ENCODE measurements at regions not wholly inside any gene's neighbourhood (a gene's known extent, or its start where the extent isn't known, plus 50 kb on each side); places are given as distances from the start of the nearest gene placed in this dataset.

DNA sequence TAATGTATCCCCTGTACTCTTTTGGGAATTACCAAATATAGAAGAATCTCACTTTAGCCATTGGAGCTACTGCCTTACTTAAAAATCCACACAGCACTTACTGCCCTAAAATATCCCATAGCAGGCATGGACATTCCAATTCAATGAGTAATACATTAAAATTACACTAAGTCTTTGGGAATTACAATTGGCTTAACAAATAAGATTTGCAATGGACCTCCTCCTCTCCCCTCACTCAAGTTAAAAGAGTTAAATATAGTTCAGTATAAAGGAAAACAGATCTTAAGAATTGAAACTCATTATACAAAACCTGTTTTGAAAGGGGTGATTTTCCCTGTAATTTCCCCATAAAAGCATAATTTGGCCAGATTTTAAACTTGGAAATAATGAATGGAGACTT lies 477.1 kb downstream of the SLC16A7 start:
- TF ChIP-seq, protein P1, sequence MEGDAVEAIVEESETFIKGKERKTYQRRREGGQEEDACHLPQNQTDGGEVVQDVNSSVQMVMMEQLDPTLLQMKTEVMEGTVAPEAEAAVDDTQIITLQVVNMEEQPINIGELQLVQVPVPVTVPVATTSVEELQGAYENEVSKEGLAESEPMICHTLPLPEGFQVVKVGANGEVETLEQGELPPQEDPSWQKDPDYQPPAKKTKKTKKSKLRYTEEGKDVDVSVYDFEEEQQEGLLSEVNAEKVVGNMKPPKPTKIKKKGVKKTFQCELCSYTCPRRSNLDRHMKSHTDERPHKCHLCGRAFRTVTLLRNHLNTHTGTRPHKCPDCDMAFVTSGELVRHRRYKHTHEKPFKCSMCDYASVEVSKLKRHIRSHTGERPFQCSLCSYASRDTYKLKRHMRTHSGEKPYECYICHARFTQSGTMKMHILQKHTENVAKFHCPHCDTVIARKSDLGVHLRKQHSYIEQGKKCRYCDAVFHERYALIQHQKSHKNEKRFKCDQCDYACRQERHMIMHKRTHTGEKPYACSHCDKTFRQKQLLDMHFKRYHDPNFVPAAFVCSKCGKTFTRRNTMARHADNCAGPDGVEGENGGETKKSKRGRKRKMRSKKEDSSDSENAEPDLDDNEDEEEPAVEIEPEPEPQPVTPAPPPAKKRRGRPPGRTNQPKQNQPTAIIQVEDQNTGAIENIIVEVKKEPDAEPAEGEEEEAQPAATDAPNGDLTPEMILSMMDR (IDR thresholded peaks at IDR 0.05; ENCODE audit: low read depth, low read length, missing control alignments), result no peak
- no peak overlapping the region for H3K4me3 ChIP-seq (replicated peaks; ENCODE audit: low read depth, low read length)
- peak; percentile 5 for DNase-seq (ENCODE audit: extremely low read depth, low read depth)

DNA sequence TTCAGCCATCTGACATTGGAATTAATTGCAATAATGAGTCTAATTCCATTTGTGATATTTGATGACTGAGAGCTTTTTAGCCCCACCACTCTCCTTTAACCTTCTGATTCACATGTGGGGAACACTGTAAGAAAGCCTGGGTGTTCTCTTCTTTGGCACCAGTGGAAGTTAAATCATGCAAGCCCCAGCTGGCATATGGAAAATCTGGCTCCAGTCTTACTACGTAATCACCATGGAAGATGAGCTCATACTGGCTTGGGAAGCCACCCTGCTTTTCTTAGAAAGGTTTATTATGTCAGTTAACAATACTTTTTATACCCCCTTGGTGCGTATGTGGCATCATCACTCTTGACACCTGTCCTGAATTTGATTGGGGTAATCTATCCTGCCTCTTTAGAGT lies 479.3 kb downstream of the SLC16A7 start:
- TF ChIP-seq, protein P1 (IDR thresholded peaks at IDR 0.05; ENCODE audit: low read depth, low read length, missing control alignments), result no peak
- DNase-seq (ENCODE audit: extremely low read depth, low read depth), result peak; percentile 2

DNA sequence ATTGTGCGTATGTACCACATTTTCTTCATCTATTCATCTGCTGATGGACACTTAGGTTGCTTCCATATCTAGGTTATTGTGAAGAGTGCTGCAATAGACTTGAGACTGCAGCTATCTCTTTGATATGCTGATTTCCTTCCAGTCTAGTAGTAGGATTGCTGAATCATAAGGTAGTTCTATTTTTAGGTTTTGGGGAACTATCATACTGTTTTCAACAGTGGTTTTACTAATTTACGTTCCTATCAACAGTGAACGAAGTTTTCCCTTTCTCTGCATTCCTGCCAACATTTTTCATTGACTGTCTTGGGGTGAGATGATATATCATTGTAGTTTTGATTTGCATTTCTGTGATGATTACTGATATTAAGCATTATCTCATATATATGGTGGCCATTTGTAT lies 482.2 kb downstream of the SLC16A7 start:
- TF ChIP-seq, protein P1 (IDR thresholded peaks at IDR 0.05; ENCODE audit: low read depth, low read length, missing control alignments), result no peak
- no peak overlapping the region for H3K4me3 ChIP-seq (replicated peaks; ENCODE audit: low read depth, low read length)

More for the DNA sequence above, 479.3 kb downstream of the SLC16A7 start:
- no peak overlapping the region for H3K4me3 ChIP-seq (replicated peaks; ENCODE audit: low read depth, low read length)

DNA sequence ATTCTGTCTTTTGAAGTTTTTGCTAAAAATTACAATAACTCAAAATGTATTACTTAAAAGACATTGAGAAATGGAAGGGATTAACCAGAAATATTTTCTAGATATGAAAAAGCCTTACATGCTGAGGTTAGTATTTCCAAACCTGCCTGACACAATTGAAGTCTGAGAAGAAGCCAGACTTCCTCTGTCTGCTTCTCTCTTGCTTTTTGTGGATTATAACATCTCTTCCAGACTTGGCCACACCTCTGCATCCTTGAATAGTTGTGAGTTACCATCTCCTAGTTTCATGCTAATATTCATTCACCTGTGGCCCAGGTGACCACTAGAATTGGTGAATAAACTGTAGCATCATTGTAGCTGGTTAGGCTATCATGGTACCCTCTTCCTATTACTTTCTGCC lies 497.6 kb downstream of the SLC16A7 start:
- TF ChIP-seq, protein P1 (IDR thresholded peaks at IDR 0.05; ENCODE audit: low read depth, low read length, missing control alignments), result no peak
- H3K4me3 ChIP-seq (replicated peaks; ENCODE audit: low read depth, low read length), result no peak overlapping the region
- no peak for DNase-seq (ENCODE audit: extremely low read depth, low read depth)

More for the DNA sequence above, 482.2 kb downstream of the SLC16A7 start:
- DNase-seq (ENCODE audit: extremely low read depth, low read depth), result no peak

DNA sequence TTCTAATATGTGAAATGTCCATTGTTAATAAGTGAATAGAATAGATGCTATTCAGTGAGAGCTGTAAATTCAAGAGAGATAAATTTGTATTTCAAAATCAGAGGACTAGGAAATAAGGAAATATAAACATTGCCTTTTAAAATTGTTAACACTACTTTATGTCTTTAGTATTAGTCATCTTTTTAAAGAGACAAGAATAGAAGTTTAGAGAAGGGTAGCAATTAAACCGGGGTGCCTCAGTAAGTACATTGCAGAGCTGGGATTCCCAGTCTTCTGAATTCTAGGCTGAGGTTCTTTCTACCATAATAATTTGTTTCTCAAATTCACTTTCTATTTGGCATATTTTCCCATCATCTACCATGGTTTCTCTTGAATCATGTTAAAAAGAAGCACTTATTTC lies 498.6 kb downstream of the SLC16A7 start:
- no peak overlapping the region for H3K4me3 ChIP-seq (replicated peaks; ENCODE audit: low read depth, low read length)
- TF ChIP-seq, protein P1 (IDR thresholded peaks at IDR 0.05; ENCODE audit: low read depth, low read length, missing control alignments), result no peak
- DNase-seq (ENCODE audit: extremely low read depth, low read depth), result no peak

DNA sequence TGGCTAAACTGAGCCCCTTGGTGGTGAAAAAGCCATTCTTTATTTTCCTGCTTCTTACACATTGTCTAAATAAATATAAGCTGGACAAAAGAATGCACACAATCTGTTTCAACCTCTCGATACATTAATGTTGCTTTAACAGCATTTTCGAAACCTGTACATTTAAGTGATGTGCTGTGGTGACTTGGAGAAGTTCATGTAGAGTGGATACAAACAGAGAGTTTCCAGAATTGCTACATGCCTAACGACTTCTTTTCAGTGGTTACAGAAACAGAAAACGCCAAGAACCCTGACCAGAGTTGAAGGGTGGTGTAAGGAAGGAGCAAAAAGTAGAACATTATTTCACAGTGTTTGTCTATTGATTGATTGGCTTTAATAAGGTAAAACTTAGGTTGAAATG lies 500.9 kb downstream of the SLC16A7 start:
- TF ChIP-seq, protein P1 (IDR thresholded peaks at IDR 0.05; ENCODE audit: low read depth, low read length, missing control alignments), result no peak
- DNase-seq (ENCODE audit: extremely low read depth, low read depth), result no peak
- no peak overlapping the region for H3K4me3 ChIP-seq (replicated peaks; ENCODE audit: low read depth, low read length)

DNA sequence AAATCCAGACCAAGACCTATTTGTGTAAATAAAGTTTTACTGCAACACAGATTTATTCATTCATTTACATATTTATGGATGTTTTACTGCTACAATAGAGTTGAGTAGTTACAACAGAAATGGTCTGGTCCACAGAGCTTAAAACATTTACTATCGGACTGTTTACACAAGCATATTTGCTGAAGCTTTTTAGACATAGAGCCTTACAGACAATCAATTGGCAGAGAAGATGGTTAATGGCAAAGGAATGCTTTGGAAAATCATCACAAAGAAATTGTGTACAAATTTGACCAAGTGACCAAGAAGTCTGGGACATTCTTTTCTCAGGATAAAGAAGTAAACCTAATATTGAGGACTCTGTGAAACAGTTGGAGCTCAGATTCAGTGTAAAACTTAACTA lies 504.3 kb downstream of the SLC16A7 start:
- TF ChIP-seq, protein P1 (IDR thresholded peaks at IDR 0.05; ENCODE audit: low read depth, low read length, missing control alignments), result no peak
- DNase-seq (ENCODE audit: extremely low read depth, low read depth), result no peak
- no peak overlapping the region for H3K4me3 ChIP-seq (replicated peaks; ENCODE audit: low read depth, low read length)

Data from HFF-Myc (cell line).